Astrocyte (in vitro differentiated cells and primary cell): ENCODE measurements at regions not wholly inside any gene's neighbourhood (a gene's known extent, or its start where the extent isn't known, plus 50 kb on each side); places are given as distances from the start of the nearest gene placed in this dataset.

Experiments
- DNase-seq: peaks from one replicate; pipeline ENCODE4 v3.0.0-alpha.2; 2010; ENCODE audit warnings: low read depth
- FAIRE-seq: peaks from 2 replicates; lab custom pipeline; 2011; peaks lifted over from hg19 to GRCh38; lab: Jason Lieb, UNC
- H2AFZ ChIP-seq: 2 replicates; pipeline ENCODE4 v1.6.0; 2012; ENCODE audit warnings: low read depth, low read length, inconsistent platforms
- H3K27ac ChIP-seq: 2 replicates; pipeline ENCODE4 v1.5.1; 2011; ENCODE audit warnings: low read depth, low read length, inconsistent platforms
- H3K27me3 ChIP-seq: 2 replicates; pipeline ENCODE4 v1.6.0; 2011; ENCODE audit warnings: low read length, inconsistent platforms; ENCODE audit not compliant: insufficient read depth
- H3K36me3 ChIP-seq: 2 replicates; pipeline ENCODE4 v1.5.1; 2011; ENCODE audit warnings: low read length, inconsistent platforms; ENCODE audit not compliant: insufficient read depth
- H3K4me1 ChIP-seq: 2 replicates; pipeline ENCODE4 v1.5.1; 2011; ENCODE audit warnings: low read length, inconsistent platforms; ENCODE audit not compliant: insufficient read depth
- H3K4me2 ChIP-seq: 2 replicates; pipeline ENCODE4 v1.6.0; 2012; ENCODE audit warnings: low read length, inconsistent platforms
- H3K4me3 ChIP-seq: 2 replicates; pipeline ENCODE4 v1.5.1; 2011; ENCODE audit warnings: low read depth, mild to moderate bottlenecking, low read length, inconsistent platforms; ENCODE audit not compliant: insufficient read depth
- H3K79me2 ChIP-seq: 2 replicates; pipeline ENCODE4 v1.6.0; 2012; ENCODE audit warnings: mild to moderate bottlenecking, low read length, inconsistent platforms; ENCODE audit not compliant: insufficient read depth
- H3K9ac ChIP-seq: 2 replicates; pipeline ENCODE4 v1.6.0; 2012; ENCODE audit warnings: mild to moderate bottlenecking, low read length, inconsistent platforms
- H3K9me3 ChIP-seq: 2 replicates; pipeline ENCODE4 v1.5.1; 2012; ENCODE audit warnings: low read depth, mild to moderate bottlenecking, low read length, inconsistent platforms; ENCODE audit not compliant: insufficient read depth
- H4K20me1 ChIP-seq: 2 replicates; pipeline ENCODE4 v1.6.0; 2012; ENCODE audit warnings: low read length, inconsistent platforms; ENCODE audit not compliant: insufficient read depth
- H3K27ac Mint-ChIP-seq: one replicate; pipeline ENCODE4 v1.8.0; 2021; ENCODE audit warnings: mild to moderate bottlenecking, mixed read lengths; ENCODE audit not compliant: unreplicated experiment
- H3K27me3 Mint-ChIP-seq: one replicate; pipeline ENCODE4 v1.8.0; 2021; ENCODE audit warnings: low read depth, mixed read lengths; ENCODE audit not compliant: unreplicated experiment
- H3K36me3 Mint-ChIP-seq: one replicate; pipeline ENCODE4 v1.8.0; 2021; ENCODE audit warnings: low read depth, mixed read lengths; ENCODE audit not compliant: unreplicated experiment
- H3K4me1 Mint-ChIP-seq: one replicate; pipeline ENCODE4 v1.8.0; 2021; ENCODE audit warnings: low read depth, mixed read lengths; ENCODE audit not compliant: unreplicated experiment
- H3K4me3 Mint-ChIP-seq: one replicate; pipeline ENCODE4 v1.8.0; 2021; ENCODE audit warnings: mild to moderate bottlenecking, moderate library complexity, mixed read lengths; ENCODE audit not compliant: unreplicated experiment
- H3K9me3 Mint-ChIP-seq: one replicate; pipeline ENCODE4 v1.8.0; 2021; ENCODE audit warnings: mild to moderate bottlenecking, mixed read lengths; ENCODE audit not compliant: unreplicated experiment
- CTCF ChIP-seq: IDR thresholded peaks from 2 replicates; pipeline ENCODE4 v1.5.1; 2011; ENCODE audit warnings: low read depth, mild to moderate bottlenecking, inconsistent platforms, low read length, moderate library complexity; ENCODE audit not compliant: insufficient read depth
- EZH2 ChIP-seq: IDR thresholded peaks from 2 replicates; pipeline ENCODE4 v1.6.1; 2012; ENCODE audit warnings: mild to moderate bottlenecking, low read length, inconsistent platforms; ENCODE audit not compliant: insufficient read depth

DNA sequence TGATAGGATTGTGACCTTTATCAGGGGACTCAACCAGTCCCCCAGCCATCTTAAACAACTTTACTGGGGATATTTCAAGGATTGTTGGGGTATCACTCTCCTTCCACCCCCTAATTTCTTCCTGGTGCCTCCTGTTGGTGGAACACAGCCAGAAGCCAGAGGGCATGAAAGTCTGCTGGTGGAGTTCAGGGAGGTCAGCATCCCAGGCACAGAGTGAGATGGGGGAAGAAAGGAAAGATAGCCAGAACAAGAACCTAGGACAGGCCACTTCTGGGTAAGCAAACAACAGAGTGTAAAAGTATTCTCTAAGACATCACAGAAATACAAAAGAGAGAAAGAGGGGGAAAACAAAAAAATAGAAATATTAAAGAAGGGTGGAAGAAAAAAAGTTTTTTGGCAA, 101.8 kb downstream of the SPRY2 start:
- H3K27ac Mint-ChIP-seq = no peak overlapping the region
- H3K9me3 ChIP-seq = no peaks in the 10 kb centered on the region
- H3K27ac ChIP-seq = no peak overlapping the region
- H3K27me3 Mint-ChIP-seq = no peaks in the 10 kb centered on the region
- H3K4me3 Mint-ChIP-seq = no peak overlapping the region
- no peak for FAIRE-seq
- H4K20me1 ChIP-seq = no peaks in the 10 kb centered on the region
- no peak overlapping the region for H3K4me2 ChIP-seq
- H2AFZ ChIP-seq = no peak overlapping the region
- H3K4me1 ChIP-seq = peaks cover 15% of the 10 kb centered on the region
- H3K4me1 Mint-ChIP-seq = peaks cover 18% of the 10 kb centered on the region
- DNase-seq = no peak
- H3K36me3 Mint-ChIP-seq = no peaks in the 10 kb centered on the region
- no peaks in the 10 kb centered on the region for H3K79me2 ChIP-seq
- no peaks in the 10 kb centered on the region for H3K9me3 Mint-ChIP-seq
- H3K4me3 ChIP-seq = no peak overlapping the region
- no peaks in the 10 kb centered on the region for H3K27me3 ChIP-seq
- no peaks in the 10 kb centered on the region for H3K36me3 ChIP-seq
- no peak for TF ChIP-seq EZH2
- TF ChIP-seq CTCF = no peak
- no peak overlapping the region for H3K9ac ChIP-seq

- Histone ChIP-seq H3K4me1 (peaks cover 15% of the 10 kb centered on the region), H3K4me3 (no peak overlapping the region), H3K4me2 (no peak overlapping the region), H3K9ac (no peak overlapping the region), H3K79me2 (no peaks in the 10 kb centered on the region), H3K36me3 (no peaks in the 10 kb centered on the region), H4K20me1 (no peaks in the 10 kb centered on the region), H2AFZ (no peak overlapping the region), H3K27ac (no peak overlapping the region), H3K9me3 (no peaks in the 10 kb centered on the region), H3K27me3 (no peaks in the 10 kb centered on the region)
- TF ChIP-seq EZH2 = no peak
- TF ChIP-seq CTCF = no peak
- DNase-seq = peak; percentile 17
- H3K9me3 Mint-ChIP-seq = no peaks in the 10 kb centered on the region
- no peak for FAIRE-seq
- H3K4me1 Mint-ChIP-seq = peaks cover 18% of the 10 kb centered on the region
- H3K36me3 Mint-ChIP-seq = no peaks in the 10 kb centered on the region
- no peak overlapping the region for H3K4me3 Mint-ChIP-seq
- no peaks in the 10 kb centered on the region for H3K27me3 Mint-ChIP-seq
- peak overlapping the region; percentile 82 for H3K27ac Mint-ChIP-seq
These were observed 103.3 kb downstream of the SPRY2 start for GRCh38 chr13:80237646-80238045.

GRCh38 chr13:80235967-80236302, 105.0 kb downstream of the SPRY2 start:
- peak overlapping the region; percentile 41 for H3K4me2 ChIP-seq
- no peaks in the 10 kb centered on the region for H3K36me3 ChIP-seq
- peaks cover 18% of the 10 kb centered on the region for H3K4me1 Mint-ChIP-seq
- H3K9me3 Mint-ChIP-seq = no peaks in the 10 kb centered on the region
- DNase-seq (no peak), FAIRE-seq (no peak)
- H3K4me1 ChIP-seq = peaks cover 15% of the 10 kb centered on the region
- H3K4me3 ChIP-seq = no peak overlapping the region
- no peaks in the 10 kb centered on the region for H3K27me3 Mint-ChIP-seq
- no peaks in the 10 kb centered on the region for H3K79me2 ChIP-seq
- H3K27ac Mint-ChIP-seq = peak overlapping the region; percentile 79
- H2AFZ ChIP-seq = no peak overlapping the region
- H3K4me3 Mint-ChIP-seq = no peak overlapping the region
- TF ChIP-seq EZH2 (no peak), CTCF (no peak)
- H3K9ac ChIP-seq = no peak overlapping the region
- no peaks in the 10 kb centered on the region for H3K27me3 ChIP-seq
- H3K27ac ChIP-seq = peak overlapping the region; percentile 25
- H4K20me1 ChIP-seq = no peaks in the 10 kb centered on the region
- no peaks in the 10 kb centered on the region for H3K9me3 ChIP-seq
- no peaks in the 10 kb centered on the region for H3K36me3 Mint-ChIP-seq
